HEK293 (cell line): ENCODE measurements at regions not wholly inside any gene's neighbourhood (a gene's known extent, or its start where the extent isn't known, plus 50 kb on each side); places are given as distances from the start of the nearest gene placed in this dataset.

Source experiments
- CTCF ChIA-PET: fragments of 350-600 bp; formaldehyde crosslinking; extraction: SDS; loops from one replicate; lab custom pipeline; 2021; ENCODE audit warnings: antibody characterized with exemption; lab: Yijun Ruan, JAX
- POLR2A ChIA-PET: fragments of 300-600 bp; formaldehyde crosslinking; extraction: SDS; loops from one replicate; lab custom pipeline; 2020; ENCODE audit warnings: antibody characterized with exemption, inconsistent platforms; lab: Yijun Ruan, JAX
- H3K27ac ChIP-seq: fragments of 200-500 bp; sonication (Bioruptor generic); 2 replicates; pipeline ENCODE4 v1.5.1; 2014; ENCODE audit warnings: low read depth, low read length, control low read depth, inconsistent platforms; ENCODE audit errors: extremely low read depth
- H3K36me3 ChIP-seq, 2 experiments: fragments of 200-500 bp in 1 of 2; sonication (Bioruptor generic) in 1 of 2; 1 replicate in 1 of 2; 2 replicates in 1 of 2; pipeline ENCODE4 v1.5.1; 2014 to 2017; ENCODE audit warnings: inconsistent platforms in 2 of 2, low read length in 2 of 2; ENCODE audit not compliant: control insufficient read depth in 2 of 2, insufficient read depth in 1 of 2
- H3K4me1 ChIP-seq: fragments of 200-500 bp; sonication (Bioruptor generic); 2 replicates; pipeline ENCODE4 v1.5.1; 2014; ENCODE audit warnings: mild to moderate bottlenecking, low read length, inconsistent platforms; ENCODE audit not compliant: control insufficient read depth, insufficient read depth
- H3K4me3 ChIP-seq: 2 replicates; pipeline ENCODE4 v1.5.1; 2011; ENCODE audit warnings: low read depth, mild to moderate bottlenecking, control low read depth, low read length, moderate library complexity
- H3K9me3 ChIP-seq: fragments of 200-500 bp; sonication (Bioruptor generic); 2 replicates; pipeline ENCODE4 v1.5.1; 2014; ENCODE audit warnings: low read depth, low read length, inconsistent platforms; ENCODE audit not compliant: control insufficient read depth, insufficient read depth
- EGR2 ChIP-seq: fragments of 450-650 bp; formaldehyde crosslinking; IDR thresholded peaks from 2 replicates; pipeline ENCODE4 v1.5.1; 2016; ENCODE audit warnings: low read depth, missing biosample characterization, missing genetic modification characterization
- KLF1 ChIP-seq: fragments of 450-650 bp; formaldehyde crosslinking; IDR thresholded peaks from 2 replicates; pipeline ENCODE4 v1.5.1; 2016; ENCODE audit warnings: missing biosample characterization, missing genetic modification characterization
- KLF10 ChIP-seq: fragments of 450-650 bp; IDR thresholded peaks from 2 replicates; pipeline ENCODE4 v1.5.1; 2018; ENCODE audit warnings: missing biosample characterization, mild to moderate bottlenecking, missing genetic modification characterization
- PBX3 ChIP-seq: sonication (generic); formaldehyde crosslinking; IDR thresholded peaks from 2 replicates; pipeline ENCODE4 v1.8.1; 2022; ENCODE audit warnings: mild to moderate bottlenecking, moderate library complexity, missing genetic modification reagents
- PRDM1 ChIP-seq: fragments of 450-650 bp; formaldehyde crosslinking; IDR thresholded peaks from 2 replicates; pipeline ENCODE4; 2016; ENCODE audit warnings: missing biosample characterization, missing genetic modification characterization
- SCRT1 ChIP-seq: fragments of 450-650 bp; formaldehyde crosslinking; IDR thresholded peaks from 2 replicates; pipeline ENCODE4 v1.5.1; 2016; ENCODE audit warnings: missing biosample characterization, missing genetic modification characterization, borderline replicate concordance
- SCRT2 ChIP-seq: fragments of 450-650 bp; formaldehyde crosslinking; IDR thresholded peaks from 2 replicates; pipeline ENCODE4 v1.5.1; 2016; ENCODE audit warnings: missing biosample characterization, missing genetic modification characterization
- TSHZ1 ChIP-seq: fragments of 450-650 bp; formaldehyde crosslinking; IDR thresholded peaks from 2 replicates; pipeline ENCODE4 v1.5.1; 2016; ENCODE audit warnings: missing biosample characterization, missing genetic modification characterization, borderline replicate concordance
- ZBTB48 ChIP-seq: fragments of 450-650 bp; formaldehyde crosslinking; IDR thresholded peaks from 2 replicates; pipeline ENCODE4 v1.5.1; 2016; ENCODE audit warnings: missing biosample characterization, missing genetic modification characterization
- ZFP69B ChIP-seq: fragments of 450-650 bp; formaldehyde crosslinking; IDR thresholded peaks from 2 replicates; pipeline ENCODE4 v1.5.1; 2016; ENCODE audit warnings: missing biosample characterization, missing genetic modification characterization
- ZIC2 ChIP-seq: fragments of 450-650 bp; formaldehyde crosslinking; IDR thresholded peaks from 2 replicates; pipeline ENCODE4 v1.5.1; 2016; ENCODE audit warnings: missing biosample characterization, missing genetic modification characterization
- ZNF132 ChIP-seq: fragments of 450-650 bp; formaldehyde crosslinking; IDR thresholded peaks from 2 replicates; pipeline ENCODE4 v1.5.1; 2017; ENCODE audit warnings: missing biosample characterization, missing genetic modification characterization, borderline replicate concordance
- ZNF140 ChIP-seq: fragments of 450-650 bp; formaldehyde crosslinking; IDR thresholded peaks from 2 replicates; pipeline ENCODE4 v1.5.1; 2016; ENCODE audit warnings: missing biosample characterization, missing genetic modification characterization
- ZNF175 ChIP-seq: fragments of 450-650 bp; formaldehyde crosslinking; IDR thresholded peaks from 2 replicates; pipeline ENCODE4 v1.5.1; 2016; ENCODE audit warnings: missing biosample characterization, missing genetic modification characterization
- ZNF311 ChIP-seq: fragments of 450-650 bp; formaldehyde crosslinking; IDR thresholded peaks from 2 replicates; pipeline ENCODE4 v1.5.1; 2017; ENCODE audit warnings: missing biosample characterization, missing genetic modification characterization, borderline replicate concordance
- ZNF530 ChIP-seq: fragments of 450-650 bp; formaldehyde crosslinking; IDR thresholded peaks from 2 replicates; pipeline ENCODE4 v1.5.1; 2016; ENCODE audit warnings: low read depth, missing biosample characterization, missing genetic modification characterization
- ZNF555 ChIP-seq: fragments of 450-650 bp; formaldehyde crosslinking; conservative IDR thresholded peaks from 2 replicates; pipeline ENCODE4 v1.5.1; 2017; ENCODE audit warnings: missing biosample characterization, mild to moderate bottlenecking, missing genetic modification characterization, inconsistent platforms
- ZNF664 ChIP-seq: fragments of 450-650 bp; formaldehyde crosslinking; IDR thresholded peaks from 2 replicates; pipeline ENCODE4 v1.5.1; 2016; ENCODE audit warnings: missing biosample characterization, missing genetic modification characterization
- ZNF701 ChIP-seq: fragments of 450-650 bp; formaldehyde crosslinking; IDR thresholded peaks from 2 replicates; pipeline ENCODE4 v1.5.1; 2016; ENCODE audit warnings: missing biosample characterization, missing genetic modification characterization
- ZNF76 ChIP-seq: fragments of 450-650 bp; formaldehyde crosslinking; IDR thresholded peaks from 2 replicates; pipeline ENCODE4; 2016; ENCODE audit warnings: low read depth, missing biosample characterization, missing genetic modification characterization, borderline replicate concordance

- Histone ChIP-seq H3K36me3 (no peaks in the 10 kb centered on the region), H3K4me1 (no peaks in the 10 kb centered on the region), H3K4me3 (no peak overlapping the region), H3K9me3 (no peaks in the 10 kb centered on the region), H3K27ac (no peak overlapping the region)
- POLR2A ChIA-PET = no interaction called here
- TF ChIP-seq EGR2 = 0 out of 2 replicates have a peak, but pooled peaks have one; percentile 7
- TF ChIP-seq PBX3 (CRISPR knock-in tag) = no peak
- CTCF ChIA-PET = interaction anchor here (0.7 kb wide), 1 partner anchor 525 kb away, joined by 3 read pairs; no protein-coding TSS in a partner anchor
Measured at GRCh38 chr10:56298941-56299340, 62.1 kb downstream of the ZWINT start.

- CTCF ChIA-PET = no interaction called here
Measured at GRCh38 chr10:56296618-56297017, 64.4 kb downstream of the ZWINT start.

GRCh38 chr10:56288403-56288802 is 72.7 kb downstream of the ZWINT start:
- Histone ChIP-seq H3K4me1 (no peaks in the 10 kb centered on the region), H3K4me3 (no peak overlapping the region)
- CTCF ChIA-PET = no interaction called here
- TF ChIP-seq PRDM1 (no peak), SCRT2 (tag by site-specific recombination) (peak; percentile 75), SCRT1 (tag by site-specific recombination) (peak; percentile 76), ZNF175 (tag by site-specific recombination) (no peak)
- TF ChIP-seq, all 188 proteins: peak for 2
- Histone ChIP-seq H3K9me3 (no peaks in the 10 kb centered on the region), H3K36me3 (no peaks in the 10 kb centered on the region), H3K27ac (no peak overlapping the region)
- POLR2A ChIA-PET = no interaction called here

More at GRCh38 chr10:56296618-56297017, 64.4 kb downstream of the ZWINT start:
- TF ChIP-seq ZNF311 (tag by site-specific recombination) (no peak), ZNF132 (no peak), ZNF76 (tag by site-specific recombination) (no peak), ZNF701 (tag by site-specific recombination) (no peak), KLF10 (tag by site-specific recombination) (no peak), KLF1 (no peak), TSHZ1 (no peak), ZNF530 (tag by site-specific recombination) (no peak), ZNF664 (tag by site-specific recombination) (no peak), ZNF555 (no peak), ZBTB48 (no peak), ZFP69B (no peak), ZNF140 (tag by site-specific recombination) (no peak), ZIC2 (tag by site-specific recombination) (no peak)
- H3K4me3 ChIP-seq = no peak overlapping the region
- H3K36me3 ChIP-seq = no peaks in the 10 kb centered on the region
- H3K4me1 ChIP-seq = no peaks in the 10 kb centered on the region
- no peak overlapping the region for H3K27ac ChIP-seq
- no peaks in the 10 kb centered on the region for H3K9me3 ChIP-seq
- POLR2A ChIA-PET = no interaction called here
